RKO (cell line): ENCODE measurements at regions not wholly inside any gene's neighbourhood (a gene's known extent, or its start where the extent isn't known, plus 50 kb on each side); places are given as distances from the start of the nearest gene placed in this dataset.
"Not testable (repeated sequence)": the region's sequence is repeated elsewhere in the genome, so short reads cannot be mapped to it uniquely, and the experiment has no call there.

Source experiments
- DNase-seq: peaks from one replicate; pipeline ENCODE4 v3.0.0-alpha.2; 2016; ENCODE audit warnings: low spot score

DNA sequence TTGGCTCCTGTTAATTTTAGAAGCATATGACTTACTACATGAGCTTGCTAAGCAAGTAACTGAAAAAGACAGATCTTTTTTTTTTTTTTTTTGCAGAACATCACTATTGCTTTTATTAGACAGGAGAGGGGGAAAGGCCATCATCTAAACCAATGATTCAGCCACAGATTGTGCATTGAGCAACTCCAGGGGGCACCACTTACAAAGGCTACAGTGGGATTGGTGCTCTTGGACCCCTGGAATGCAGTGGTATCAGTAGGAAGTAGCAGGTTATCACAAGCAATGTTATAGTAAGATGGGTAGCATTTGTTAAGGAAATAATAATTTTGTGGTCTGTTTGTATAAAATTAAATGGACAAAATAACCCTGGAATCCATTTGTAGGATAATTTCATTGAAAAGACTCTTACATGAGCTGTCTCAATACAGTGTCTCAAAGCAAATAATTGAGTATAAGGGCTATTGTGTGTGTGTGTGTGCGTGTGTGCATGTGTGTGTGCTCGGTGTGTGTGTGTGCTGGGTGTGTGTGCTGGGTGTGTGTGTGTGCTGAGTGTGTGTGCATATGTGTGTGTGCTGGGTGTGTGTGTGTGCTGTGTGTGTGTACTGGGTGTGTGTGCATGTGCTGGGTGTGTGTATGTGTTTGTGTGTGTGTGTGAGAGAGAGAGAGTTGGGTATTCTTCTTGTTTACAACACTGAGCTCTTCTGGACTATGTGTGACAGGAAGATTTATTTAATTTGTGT, 296.3 kb downstream of the PCDH7 start:
- DNase-seq = no peak

- DNase-seq = no peak
Measured at GRCh38 chr4:31020363-31020762, 300.2 kb downstream of the PCDH7 start.

DNA sequence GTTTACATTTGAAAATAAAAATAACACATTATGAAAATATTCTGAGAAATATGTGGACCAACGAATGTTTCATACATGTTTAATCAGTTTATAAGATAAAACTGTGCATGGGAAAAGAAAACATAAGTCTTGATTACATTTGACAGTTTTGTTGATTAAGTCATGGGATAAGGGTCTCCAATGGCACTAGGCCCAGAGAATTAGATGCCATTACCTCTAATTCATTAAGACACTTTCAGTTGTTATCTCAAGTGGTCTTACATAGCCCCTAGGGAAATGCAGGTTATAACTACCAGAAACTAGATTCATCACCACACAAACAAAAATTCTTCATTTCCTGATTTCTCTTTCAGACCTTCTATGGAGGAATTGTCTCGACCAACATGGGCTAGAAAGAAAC, 300.8 kb downstream of the PCDH7 start:
- DNase-seq = no peak

DNA sequence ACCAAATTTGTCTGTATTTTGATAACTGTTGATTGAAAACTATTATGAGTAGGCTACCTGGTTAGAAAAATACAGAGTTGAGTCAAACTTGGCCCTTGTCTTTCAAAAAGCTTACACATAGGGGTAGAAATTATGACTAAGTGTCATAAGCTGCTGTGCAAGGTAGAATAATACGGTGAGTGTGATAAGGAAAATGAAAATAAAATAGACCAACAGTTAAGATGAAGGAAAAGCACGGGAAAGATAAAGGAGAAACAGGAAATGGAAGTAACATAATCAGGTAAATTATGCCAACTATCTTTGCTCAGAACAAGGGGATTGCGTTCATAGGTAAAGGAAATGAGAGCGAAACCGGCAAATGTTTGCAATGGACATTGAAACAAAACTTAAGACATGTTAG, 302.5 kb downstream of the PCDH7 start:
- DNase-seq = no peak

- DNase-seq = no peak
Measured at GRCh38 chr4:31023109-31023508, 302.9 kb downstream of the PCDH7 start.

GRCh38 chr4:31023742-31024141, 303.6 kb downstream of the PCDH7 start:
- no peak for DNase-seq

DNA sequence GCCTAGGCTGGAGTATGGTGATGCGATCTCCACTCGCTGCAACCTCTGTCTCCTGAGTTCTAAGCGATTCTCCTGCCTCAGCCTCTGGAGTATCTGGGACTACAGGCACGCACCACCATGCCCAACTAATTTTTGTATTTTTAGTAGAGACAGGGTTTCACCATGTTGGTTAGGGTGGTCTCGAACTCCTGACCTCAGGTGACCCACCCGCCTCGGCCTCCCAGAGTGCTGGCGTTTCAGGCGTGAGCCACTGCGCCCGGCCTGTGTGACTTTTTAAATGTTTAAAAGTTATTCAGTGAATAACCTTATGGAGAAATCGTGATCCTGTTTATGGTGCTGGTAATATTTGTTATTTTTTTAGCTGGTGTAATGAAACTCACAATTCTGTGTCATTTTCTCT, 304.6 kb downstream of the PCDH7 start:
- DNase-seq = not testable (repeated sequence)

DNA sequence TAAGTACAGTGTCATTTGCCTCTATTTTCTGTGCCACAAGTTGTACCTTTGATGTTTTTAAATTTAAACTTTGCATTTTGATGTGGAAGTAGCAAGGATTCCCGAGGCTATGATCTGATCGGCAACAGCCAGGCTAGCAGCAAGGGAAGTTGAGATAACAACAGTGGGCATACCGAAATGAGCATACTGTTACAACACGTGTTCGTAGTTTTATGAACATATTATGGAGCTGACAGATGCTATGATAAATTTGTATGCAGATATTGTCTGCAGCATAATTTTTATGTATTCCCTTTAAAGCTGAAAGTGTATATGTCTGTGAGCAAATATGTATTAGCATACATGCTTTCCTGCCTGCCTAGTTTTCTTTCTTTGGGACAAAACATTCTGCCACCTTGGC, 306.1 kb downstream of the PCDH7 start:
- DNase-seq = no peak

DNA sequence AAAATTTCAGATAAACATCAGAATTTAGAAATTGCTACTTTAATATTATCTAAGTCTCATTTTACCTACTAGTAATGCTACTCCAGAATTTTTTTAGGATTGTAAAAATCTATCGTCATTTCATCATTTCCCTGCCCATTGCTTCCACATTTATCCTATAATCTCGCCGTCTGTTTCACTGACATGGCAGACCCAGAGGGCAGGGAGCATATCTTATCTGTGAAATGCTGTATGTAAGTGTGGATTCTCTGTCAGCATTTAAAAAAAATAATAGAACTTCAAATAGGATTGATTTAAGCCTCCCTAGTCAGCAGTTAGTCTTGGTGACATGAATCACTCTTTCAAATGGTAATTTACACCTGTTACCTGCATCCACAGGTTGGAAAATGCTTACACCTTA, 314.4 kb downstream of the PCDH7 start:
- DNase-seq = no peak

DNA sequence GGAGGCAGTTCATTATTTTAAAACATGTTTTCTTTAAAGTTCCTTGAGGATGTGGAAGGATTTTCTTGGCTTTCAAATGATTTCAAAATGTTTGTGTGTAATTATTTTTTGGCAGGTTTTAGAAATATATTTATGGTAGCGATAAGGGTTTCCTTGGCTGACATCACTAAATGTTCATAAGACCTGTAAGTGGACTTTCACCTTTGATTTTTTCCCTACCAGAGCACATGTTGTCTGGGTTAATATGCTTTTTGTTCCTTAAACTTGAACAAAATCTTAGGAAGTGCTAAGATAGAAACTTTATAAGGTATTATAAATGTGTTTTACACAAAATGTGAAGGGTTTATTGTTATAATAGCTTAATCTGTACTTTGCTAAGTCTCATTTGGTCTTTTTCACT, 315.6 kb downstream of the PCDH7 start:
- DNase-seq = no peak

DNA sequence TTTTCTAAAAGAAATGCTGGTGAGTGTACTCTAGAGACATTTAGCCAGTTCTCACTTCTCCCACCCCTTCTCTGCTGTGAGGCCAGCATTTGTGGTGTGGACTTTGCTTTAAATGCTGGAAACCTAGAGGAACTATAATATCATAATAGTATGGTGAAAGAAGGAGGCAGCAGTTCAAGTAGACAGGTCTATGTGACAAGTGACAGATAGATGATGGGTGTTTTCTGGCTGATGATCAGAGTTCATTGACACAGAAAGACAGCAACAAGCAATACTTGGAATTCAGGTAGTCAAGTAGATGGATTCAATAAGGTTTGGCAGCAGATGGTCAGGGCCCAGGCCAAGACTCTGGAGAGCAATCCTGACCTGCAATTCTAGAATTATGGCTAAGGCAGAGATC, 317.5 kb downstream of the PCDH7 start:
- no peak for DNase-seq

- DNase-seq = no peak
Measured at GRCh38 chr4:31039382-31039781, 319.2 kb downstream of the PCDH7 start.

DNA sequence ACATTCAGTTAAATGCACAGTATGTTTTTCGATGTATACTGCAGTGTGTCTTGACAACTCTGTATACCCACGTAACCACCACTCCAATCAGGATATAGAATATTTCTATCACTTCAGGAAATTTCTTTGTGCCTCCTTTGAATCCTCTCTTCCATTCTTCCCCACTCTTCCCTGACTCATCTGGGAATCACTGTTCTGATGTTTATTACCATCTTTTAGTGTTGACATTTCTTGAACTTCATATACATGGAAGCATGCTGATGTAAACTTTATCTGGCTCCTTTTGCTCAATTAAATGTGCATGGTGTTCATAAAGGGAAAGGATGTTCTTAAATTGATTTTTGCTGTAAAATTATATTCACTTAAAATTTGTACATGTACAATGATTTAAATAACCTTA, 319.9 kb downstream of the PCDH7 start:
- DNase-seq = no peak

DNA sequence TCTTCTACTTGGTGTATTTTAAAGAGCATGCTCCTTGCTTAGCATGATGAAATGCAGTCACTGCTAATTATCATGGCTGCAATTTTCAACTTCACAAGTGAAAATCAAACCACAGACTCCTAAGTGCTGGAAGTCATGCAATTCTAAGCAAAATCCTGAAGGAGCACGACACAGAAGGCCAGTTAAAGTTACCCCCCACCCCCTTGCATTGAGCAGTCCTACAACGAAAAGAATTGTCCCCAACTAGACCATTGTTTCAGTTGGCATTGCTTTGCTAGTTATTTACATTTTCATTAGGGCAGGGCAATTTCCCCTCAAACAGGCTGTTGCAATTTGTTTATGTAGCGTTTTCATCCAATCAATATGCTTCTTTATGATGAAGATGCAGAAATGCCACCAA, 321.2 kb downstream of the PCDH7 start:
- no peak for DNase-seq

- no peak for DNase-seq
Measured at GRCh38 chr4:31041853-31042252, 321.7 kb downstream of the PCDH7 start.

GRCh38 chr4:31043382-31044062, 323.4 kb downstream of the PCDH7 start:
- no peak for DNase-seq

DNA sequence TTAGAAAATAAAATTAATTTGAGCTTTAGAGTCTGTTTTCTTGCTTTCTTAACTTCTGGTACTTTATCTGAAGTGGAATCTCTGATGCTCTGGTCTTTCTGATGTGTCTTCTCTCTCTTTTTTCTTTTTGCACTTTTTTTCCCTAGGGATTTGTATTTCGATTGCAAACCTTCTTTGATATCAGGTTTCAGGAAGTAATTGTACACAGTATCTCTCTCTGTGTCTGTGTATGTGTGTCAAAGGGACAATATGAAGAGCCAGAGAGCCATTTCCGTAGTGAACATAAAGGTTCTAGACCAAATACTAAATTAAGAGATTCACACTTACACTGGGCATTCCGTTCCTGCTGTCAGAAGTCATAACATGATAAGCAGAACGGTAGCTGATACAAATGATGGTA, 325.0 kb downstream of the PCDH7 start:
- DNase-seq = no peak

DNA sequence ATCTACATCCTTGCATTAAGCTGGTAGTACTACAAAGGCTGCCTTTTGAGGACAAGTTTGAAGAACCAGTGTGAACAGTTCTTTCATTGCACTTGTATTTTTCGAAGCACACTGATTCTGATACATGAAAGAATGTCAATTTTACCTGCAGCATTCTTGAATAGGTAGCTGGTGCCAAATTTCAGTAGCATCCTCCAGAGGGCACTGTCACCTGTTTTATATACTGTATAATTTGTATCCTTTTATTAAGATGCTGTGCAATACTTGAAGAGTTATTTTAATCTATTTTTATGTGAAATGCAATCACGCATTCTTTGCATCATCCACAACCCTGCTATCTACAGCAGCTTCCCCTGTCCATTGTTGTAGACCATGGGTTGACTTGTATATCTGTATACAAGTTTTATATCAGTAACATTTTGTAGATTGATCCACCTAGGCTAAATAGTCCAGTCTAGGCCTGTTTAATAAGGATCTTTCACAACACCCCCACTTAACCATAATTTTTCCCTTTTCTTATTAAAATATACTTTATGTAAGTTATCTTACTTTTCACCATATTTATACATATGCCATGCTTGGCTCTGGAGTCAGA, 325.7 kb downstream of the PCDH7 start:
- peak; percentile 48 for DNase-seq

DNA sequence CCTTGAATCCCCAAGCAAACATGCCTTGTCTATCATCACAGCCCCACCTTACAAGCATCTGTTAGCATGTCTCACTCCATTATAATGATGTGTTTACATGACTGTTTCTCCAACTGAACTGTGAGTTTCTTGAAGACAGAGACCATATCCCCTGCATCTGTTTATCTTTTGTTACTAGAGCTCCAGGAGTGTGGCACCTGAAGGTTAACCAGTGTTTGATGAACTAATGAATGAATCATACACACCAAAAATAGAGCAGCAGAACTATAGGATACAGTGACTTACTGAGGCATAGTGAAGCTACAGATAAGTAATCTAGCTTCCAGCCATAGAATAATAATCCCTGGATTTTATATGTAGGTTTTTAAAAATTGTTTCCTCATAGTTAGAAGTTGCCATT, 331.0 kb downstream of the PCDH7 start:
- no peak for DNase-seq

DNA sequence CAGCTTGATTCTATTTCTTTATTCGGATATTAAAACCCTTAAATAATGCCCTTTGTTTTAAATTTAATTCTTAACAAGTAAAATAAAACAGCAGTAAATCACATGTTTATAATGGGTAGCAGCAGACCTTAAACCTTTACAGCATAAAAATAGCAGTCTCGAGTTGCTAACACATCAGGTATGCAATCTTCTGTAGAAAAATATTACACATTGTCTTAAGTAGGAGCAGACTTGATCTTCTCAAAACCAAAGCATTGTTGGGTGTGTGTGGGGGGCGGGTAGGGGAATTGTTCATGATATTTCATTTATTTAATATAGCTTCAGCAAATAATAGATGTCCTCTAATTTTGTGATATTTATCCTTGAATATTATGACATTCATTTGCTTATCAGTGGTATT, 331.4 kb downstream of the PCDH7 start:
- no peak for DNase-seq

DNA sequence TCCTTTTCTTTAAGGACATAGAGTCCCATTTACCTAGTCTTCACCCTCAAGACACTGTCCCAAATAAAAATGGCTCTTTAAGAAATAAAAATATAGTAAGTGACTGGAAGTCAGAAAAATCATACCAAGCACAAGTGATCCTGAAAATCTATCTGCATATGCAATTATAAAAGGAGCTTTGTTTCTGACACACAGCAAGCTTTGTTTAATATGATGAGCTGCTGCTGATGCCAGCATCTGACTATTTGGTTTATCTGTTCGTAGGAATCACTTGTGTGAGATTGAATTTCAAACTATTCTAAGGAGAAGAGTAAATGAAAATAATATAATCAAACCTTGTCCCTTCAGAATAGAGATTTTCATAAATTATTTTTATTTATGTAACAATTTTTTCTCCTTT, 332.4 kb downstream of the PCDH7 start:
- DNase-seq = no peak

DNA sequence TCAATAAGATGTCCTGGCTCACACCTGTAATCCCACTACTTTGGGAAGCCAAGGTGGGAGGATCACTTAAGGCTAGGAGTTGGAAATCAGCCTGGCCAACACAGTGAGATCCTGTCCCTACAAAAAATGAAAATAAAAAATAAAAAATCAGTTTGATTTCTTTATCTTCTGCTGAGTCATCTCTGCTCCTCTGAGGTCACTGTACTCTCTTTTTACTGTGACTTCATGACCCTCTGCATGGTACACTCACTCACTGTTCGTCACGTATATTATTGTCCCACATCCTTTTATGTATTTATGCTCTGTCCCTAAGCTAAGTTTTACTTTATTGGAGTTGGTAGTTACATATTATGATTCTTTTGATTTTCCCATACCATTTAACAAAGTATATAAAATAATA, 333.3 kb downstream of the PCDH7 start:
- no peak for DNase-seq

- DNase-seq = no peak
Measured at GRCh38 chr4:31054295-31054694, 334.1 kb downstream of the PCDH7 start.

DNA sequence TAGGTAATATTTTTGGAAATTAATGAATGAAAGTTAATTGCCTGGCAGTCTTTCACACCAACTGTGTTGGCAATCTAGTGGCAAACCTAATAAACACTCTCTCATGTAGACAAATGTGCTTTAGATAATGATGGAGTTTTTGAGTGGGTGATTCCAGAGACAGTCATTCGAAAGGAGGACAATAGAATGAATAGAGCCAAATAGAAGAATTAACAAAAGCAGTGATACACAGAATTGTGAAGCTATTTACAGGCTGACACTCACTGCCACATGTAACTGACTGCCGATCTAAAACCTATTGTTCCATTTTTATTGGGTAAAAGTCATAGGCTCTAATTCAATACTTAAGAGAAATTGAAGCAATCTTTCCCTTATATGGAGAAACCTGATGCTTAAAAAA, 338.5 kb downstream of the PCDH7 start:
- DNase-seq = no peak
